Stimulated activated naive CD8-positive, alpha-beta T cell treated with anti-CD3 and anti-CD28 coated beads, Interleukin-15, amount 100 ng/mL, for 72 hours (primary cell): ENCODE measurements at regions not wholly inside any gene's neighbourhood (a gene's known extent, or its start where the extent isn't known, plus 50 kb on each side); places are given as distances from the start of the nearest gene placed in this dataset.
A peak's percentile ranks its signal among the peaks of the same experiment; 100 is the strongest.

Experiments used
- ATAC-seq: fragments of 150-1000 bp; cut with Tn5 transposase; 2 replicates; pipeline ENCODE4 v1.10.0; 2021; ENCODE audit warnings: mild to moderate bottlenecking, moderate library complexity
- DNase-seq, 2 donors: peaks; one replicate each; pipeline ENCODE4 v3.0.0; 2021 to 2022
- H3K27ac Mint-ChIP-seq, 2 donors: one replicate each; pipeline ENCODE4 v1.8.0; 2022; ENCODE audit warnings: mild to moderate bottlenecking in 2 of 2, mixed read lengths in 2 of 2, moderate library complexity in 2 of 2
- H3K27me3 Mint-ChIP-seq: one replicate; pipeline ENCODE4 v1.8.0; 2022; ENCODE audit warnings: mixed read lengths
- H3K4me1 Mint-ChIP-seq: one replicate; pipeline ENCODE4 v1.8.0; 2022; ENCODE audit warnings: mild to moderate bottlenecking, mixed read lengths
- H3K4me3 Mint-ChIP-seq, 2 donors: one replicate each; pipeline ENCODE4 v1.8.0; 2022; ENCODE audit warnings: mild to moderate bottlenecking in 2 of 2, mixed read lengths in 2 of 2, moderate library complexity in 1 of 2
- H3K9me3 Mint-ChIP-seq, 2 donors: one replicate each; pipeline ENCODE4 v1.8.0; 2022; ENCODE audit warnings: mixed read lengths in 2 of 2

DNA sequence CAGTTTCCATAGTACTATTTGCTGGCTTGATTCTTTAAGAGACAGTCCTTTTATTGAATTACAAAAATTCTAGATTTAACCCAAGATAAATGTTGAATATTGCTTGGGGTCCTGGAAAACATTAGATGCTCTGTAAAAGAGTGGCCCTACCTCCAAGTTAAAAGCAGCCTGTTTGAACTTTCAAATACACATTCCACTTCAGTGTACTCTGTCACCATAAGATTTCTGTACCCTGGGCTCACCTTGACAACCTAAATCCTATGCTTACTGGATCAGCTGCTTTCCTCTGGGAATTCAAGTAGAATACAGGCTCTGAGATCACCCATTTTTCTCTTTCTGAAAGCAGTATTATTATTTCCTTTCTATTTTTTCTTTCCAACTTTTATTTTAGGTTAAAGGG is 107.7 kb upstream of the DCN start:
- peaks cover 6 to 8% of the 10 kb centered on the region in 2 donors for H3K9me3 Mint-ChIP-seq
- peaks cover 12% of the 10 kb centered on the region for H3K27me3 Mint-ChIP-seq
- H3K4me1 Mint-ChIP-seq: no peaks in the 10 kb centered on the region
- no peak overlapping the region for H3K4me3 Mint-ChIP-seq
- DNase-seq: no peak
- ATAC-seq: no peak
- H3K27ac Mint-ChIP-seq: no peak overlapping the region

DNA sequence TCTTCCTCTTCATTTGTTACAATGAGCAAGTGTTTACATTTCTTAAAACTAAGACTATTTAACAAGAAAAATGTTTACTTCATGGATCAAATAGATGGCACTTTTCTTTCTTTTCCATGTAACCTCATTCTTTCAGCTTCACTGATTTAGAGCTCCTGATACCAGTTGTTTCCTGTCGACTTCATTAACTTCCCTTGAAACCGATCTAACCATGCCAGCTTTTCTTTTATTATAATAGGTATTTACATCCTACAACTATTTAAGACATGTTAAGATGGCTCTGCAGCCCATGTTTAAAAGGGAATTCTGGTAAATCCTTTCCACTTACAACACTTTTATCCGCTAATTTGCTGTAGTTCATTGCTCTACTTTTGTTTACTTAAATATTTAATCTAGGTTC is 107.3 kb upstream of the DCN start:
- Mint-ChIP-seq H3K27me3 (peaks cover 12% of the 10 kb centered on the region), H3K4me1 (no peaks in the 10 kb centered on the region), H3K4me3 (no peak overlapping the region), H3K9me3 (peaks cover 2 to 3% of the 10 kb centered on the region in 2 donors), H3K27ac (peak overlapping the region in 1 of 2 donors; percentile 52)
- DNase-seq (no peak), ATAC-seq (no peak)

DNA sequence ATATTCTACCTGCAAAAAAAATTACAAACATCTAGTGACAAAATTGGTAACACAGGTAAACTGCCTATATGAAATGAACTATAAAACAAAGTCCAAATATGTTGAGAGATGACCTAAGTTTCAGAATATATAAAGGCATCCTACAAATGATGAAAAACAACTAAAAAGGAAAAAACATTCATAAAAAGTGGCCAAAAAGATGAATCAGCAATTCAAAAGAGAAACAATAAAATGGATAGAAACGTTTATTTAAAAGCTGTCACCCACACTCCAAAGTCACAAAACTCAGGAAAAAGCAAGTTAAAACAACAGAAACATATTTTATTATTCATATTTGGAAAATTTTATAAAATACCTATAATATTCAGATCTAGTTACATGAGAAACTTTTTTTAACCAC is 106.5 kb upstream of the DCN start:
- Mint-ChIP-seq H3K27me3 (peaks cover 12% of the 10 kb centered on the region), H3K4me3 (no peak overlapping the region), H3K4me1 (no peaks in the 10 kb centered on the region), H3K27ac (no peak overlapping the region), H3K9me3 (no peaks in the 10 kb centered on the region)
- ATAC-seq: no peak
- DNase-seq: no peak

- Mint-ChIP-seq H3K4me3 (no peak overlapping the region), H3K27ac (no peak overlapping the region), H3K9me3 (no peaks in the 10 kb centered on the region), H3K27me3 (peaks cover under 1% of the 10 kb centered on the region), H3K4me1 (no peaks in the 10 kb centered on the region)
- DNase-seq (no peak), ATAC-seq (no peak)
Measured at GRCh38 chr12:91287753-91288152, 105.1 kb upstream of the DCN start.

DNA sequence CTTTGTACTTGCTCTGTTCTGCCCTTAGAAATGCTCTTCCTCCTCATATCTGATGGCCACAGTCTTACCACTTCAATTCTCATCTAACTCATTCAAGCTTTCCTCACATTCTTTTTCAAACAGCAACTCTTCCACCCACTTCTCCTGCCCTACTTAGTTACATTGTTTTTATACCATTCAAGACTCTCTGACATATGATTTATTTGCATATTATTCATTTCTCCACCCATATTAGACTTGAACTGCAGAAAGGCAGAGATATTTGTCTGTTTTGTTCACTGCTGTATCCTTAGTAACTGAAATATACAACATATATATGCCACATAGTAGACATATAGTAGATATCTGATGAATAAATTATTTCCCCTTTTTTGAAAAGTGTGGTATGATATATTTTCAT is 95.5 kb upstream of the DCN start:
- no peak for DNase-seq
- H3K4me3 Mint-ChIP-seq: no peak overlapping the region
- no peaks in the 10 kb centered on the region for H3K9me3 Mint-ChIP-seq
- H3K4me1 Mint-ChIP-seq: no peaks in the 10 kb centered on the region
- H3K27me3 Mint-ChIP-seq: peaks cover 15% of the 10 kb centered on the region
- no peak for ATAC-seq
- no peak overlapping the region for H3K27ac Mint-ChIP-seq

GRCh38 chr12:91276509-91276908 is 93.9 kb upstream of the DCN start:
- Mint-ChIP-seq H3K9me3 (no peaks in the 10 kb centered on the region), H3K27me3 (peaks cover 15% of the 10 kb centered on the region), H3K27ac (no peak overlapping the region), H3K4me3 (no peak overlapping the region), H3K4me1 (no peaks in the 10 kb centered on the region)
- DNase-seq (no peak), ATAC-seq (no peak)

GRCh38 chr12:91275321-91275720 is 92.7 kb upstream of the DCN start:
- no peak for ATAC-seq
- Mint-ChIP-seq H3K4me1 (no peaks in the 10 kb centered on the region), H3K27ac (no peak overlapping the region), H3K4me3 (no peak overlapping the region), H3K9me3 (no peaks in the 10 kb centered on the region), H3K27me3 (peaks cover 15% of the 10 kb centered on the region)
- DNase-seq: no peak

DNA sequence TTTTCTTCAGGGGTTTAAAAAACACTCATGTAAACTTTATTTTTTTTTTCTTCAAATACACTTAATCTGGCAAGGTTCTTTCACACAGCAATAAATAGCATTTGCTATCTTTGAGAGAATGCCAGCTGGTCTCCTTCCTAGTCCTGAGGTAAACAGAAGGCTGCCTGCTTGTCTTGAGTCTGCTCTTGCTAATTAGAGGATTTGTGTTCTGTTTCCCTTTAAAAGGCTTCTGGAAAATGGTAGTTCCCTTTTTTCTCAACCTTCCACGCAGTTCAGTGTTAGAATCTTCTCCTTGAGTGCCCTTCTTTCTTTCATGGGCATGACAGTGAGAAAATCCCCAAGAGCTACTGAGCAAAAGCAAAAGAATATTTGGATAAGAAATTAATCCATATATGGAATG is 92.3 kb upstream of the DCN start:
- H3K4me1 Mint-ChIP-seq: no peaks in the 10 kb centered on the region
- H3K27ac Mint-ChIP-seq: no peak overlapping the region
- peaks cover 15% of the 10 kb centered on the region for H3K27me3 Mint-ChIP-seq
- H3K9me3 Mint-ChIP-seq: no peaks in the 10 kb centered on the region
- DNase-seq (no peak), ATAC-seq (no peak)
- H3K4me3 Mint-ChIP-seq: no peak overlapping the region

DNA sequence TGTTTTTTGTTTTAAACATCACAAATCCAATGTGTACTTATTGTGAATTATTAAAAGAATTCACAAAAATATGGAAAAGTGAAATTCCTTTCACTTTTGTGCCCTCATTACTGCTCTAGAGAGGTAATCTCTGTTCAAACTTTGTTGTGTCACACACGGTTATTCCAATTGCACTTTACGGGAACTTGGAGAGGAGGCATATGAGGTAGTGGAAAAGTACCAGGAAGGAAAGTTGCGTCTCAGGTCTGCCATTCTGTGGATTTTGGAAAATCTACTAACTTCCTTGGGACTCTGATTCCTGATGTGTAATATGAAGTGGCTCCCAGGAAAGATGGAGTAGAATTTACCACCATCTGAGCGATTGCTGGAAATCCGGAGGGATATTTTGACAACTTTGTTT is 90.9 kb upstream of the DCN start:
- no peaks in the 10 kb centered on the region for H3K9me3 Mint-ChIP-seq
- no peak overlapping the region for H3K27ac Mint-ChIP-seq
- ATAC-seq: no peak
- H3K27me3 Mint-ChIP-seq: peaks cover 15% of the 10 kb centered on the region
- no peak for DNase-seq
- no peaks in the 10 kb centered on the region for H3K4me1 Mint-ChIP-seq
- H3K4me3 Mint-ChIP-seq: no peak overlapping the region

GRCh38 chr12:91272461-91273063 is 89.9 kb upstream of the DCN start:
- no peaks in the 10 kb centered on the region for H3K9me3 Mint-ChIP-seq
- H3K4me1 Mint-ChIP-seq: no peaks in the 10 kb centered on the region
- ATAC-seq: no peak
- H3K27me3 Mint-ChIP-seq: peaks cover 8% of the 10 kb centered on the region
- no peak overlapping the region for H3K27ac Mint-ChIP-seq
- no peak overlapping the region for H3K4me3 Mint-ChIP-seq
- DNase-seq: no peak

GRCh38 chr12:91271185-91271584 is 88.6 kb upstream of the DCN start:
- H3K27ac Mint-ChIP-seq: no peak overlapping the region
- ATAC-seq (no peak), DNase-seq (no peak)
- H3K9me3 Mint-ChIP-seq: no peaks in the 10 kb centered on the region
- H3K27me3 Mint-ChIP-seq: no peaks in the 10 kb centered on the region
- no peaks in the 10 kb centered on the region for H3K4me1 Mint-ChIP-seq
- H3K4me3 Mint-ChIP-seq: no peak overlapping the region

DNA sequence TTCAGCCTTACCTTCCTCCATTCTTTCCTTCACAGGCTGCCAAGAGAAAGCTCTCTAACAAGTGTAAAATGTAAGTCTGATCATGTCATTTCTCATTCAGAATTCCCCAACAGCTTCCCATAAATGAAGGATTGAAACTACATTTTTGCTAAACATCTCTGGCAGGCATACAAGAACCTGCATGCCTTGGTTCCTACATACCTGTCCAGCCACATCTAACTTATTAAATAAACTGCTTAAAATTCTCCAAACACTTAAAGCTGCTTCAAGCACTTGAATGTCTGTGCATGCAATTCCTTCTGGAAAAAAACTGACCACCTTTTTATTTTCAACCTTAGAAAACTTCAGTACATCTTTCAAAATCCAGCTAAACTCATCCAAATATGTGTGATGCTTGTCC is 84.4 kb upstream of the DCN start:
- no peak overlapping the region for H3K27ac Mint-ChIP-seq
- H3K4me1 Mint-ChIP-seq: no peaks in the 10 kb centered on the region

DNA sequence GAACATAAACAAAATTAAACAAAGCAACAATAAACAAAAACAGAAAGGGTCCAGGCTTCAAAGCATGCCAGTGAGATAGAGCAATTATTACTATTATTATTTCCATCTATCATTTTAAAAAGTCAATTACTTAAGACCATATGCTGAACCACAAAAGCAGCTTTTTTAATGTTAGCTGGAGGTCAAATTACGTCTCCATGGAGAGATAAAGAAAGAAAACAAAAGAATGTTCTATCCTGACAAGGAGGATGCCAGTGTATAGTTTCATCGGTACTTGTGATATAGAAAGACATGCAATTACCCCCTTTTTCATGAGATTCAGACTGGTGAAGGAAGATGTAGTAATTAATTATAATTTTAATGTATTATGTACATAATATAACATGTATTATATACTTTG is 81.6 kb upstream of the DCN start:
- Mint-ChIP-seq H3K27me3 (no peaks in the 10 kb centered on the region), H3K27ac (no peak overlapping the region), H3K4me1 (no peaks in the 10 kb centered on the region), H3K4me3 (no peak overlapping the region), H3K9me3 (no peaks in the 10 kb centered on the region)
- DNase-seq (no peak), ATAC-seq (no peak)

More for the DNA sequence above, 84.4 kb upstream of the DCN start:
- Mint-ChIP-seq H3K27me3 (no peaks in the 10 kb centered on the region), H3K4me3 (no peak overlapping the region), H3K9me3 (no peaks in the 10 kb centered on the region)
- DNase-seq (no peak), ATAC-seq (no peak)

GRCh38 chr12:91261820-91262676 is 79.4 kb upstream of the DCN start:
- no peak for DNase-seq
- Mint-ChIP-seq H3K9me3 (no peaks in the 10 kb centered on the region), H3K4me3 (no peak overlapping the region), H3K27me3 (peaks cover 9% of the 10 kb centered on the region), H3K4me1 (no peaks in the 10 kb centered on the region), H3K27ac (no peak overlapping the region)
- no peak for ATAC-seq

DNA sequence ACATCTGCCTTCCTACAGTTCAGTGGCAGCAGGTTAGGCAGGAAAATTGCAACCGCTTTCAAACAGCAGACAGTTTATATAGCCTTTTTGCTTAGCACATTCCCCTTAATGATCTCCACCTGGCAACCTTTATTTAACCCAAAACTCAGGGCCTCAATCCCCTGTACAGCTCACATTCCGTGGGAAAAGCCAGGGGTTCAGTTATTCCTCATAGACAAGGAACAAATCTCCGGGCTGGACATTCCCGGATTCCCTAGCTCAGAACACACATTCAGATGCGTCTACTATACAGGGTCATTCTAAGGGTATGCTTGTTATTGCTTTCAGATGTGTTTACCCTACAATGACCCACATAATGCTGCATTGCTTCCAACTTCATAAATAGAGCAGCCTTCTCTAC is 73.8 kb upstream of the DCN start:
- Mint-ChIP-seq H3K27ac (no peak overlapping the region), H3K9me3 (no peaks in the 10 kb centered on the region)

DNA sequence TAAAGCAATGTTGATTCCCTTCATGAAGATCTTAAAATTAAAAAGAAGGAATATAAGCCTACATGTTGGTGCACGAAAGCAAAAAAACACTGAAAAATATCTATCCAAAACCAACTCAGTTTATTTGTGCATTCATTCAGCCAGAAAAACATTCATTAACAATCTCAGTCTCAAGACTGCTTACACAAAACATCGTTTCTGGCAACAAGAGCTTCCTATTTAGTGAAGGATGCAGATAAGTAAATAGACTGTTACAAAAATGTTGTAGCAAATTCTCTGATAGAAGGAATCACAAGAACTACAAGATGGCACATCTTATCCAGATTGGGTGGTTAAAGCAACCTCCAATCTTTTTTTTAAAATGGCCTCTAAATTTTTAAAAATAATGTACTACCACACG is 69.7 kb upstream of the DCN start:
- peaks cover 2% of the 10 kb centered on the region for H3K27me3 Mint-ChIP-seq
- DNase-seq: no peak

More for the DNA sequence above, 73.8 kb upstream of the DCN start:
- Mint-ChIP-seq H3K4me3 (no peak overlapping the region), H3K27me3 (peaks cover 9% of the 10 kb centered on the region), H3K4me1 (no peaks in the 10 kb centered on the region)
- DNase-seq: no peak
- ATAC-seq: no peak

DNA sequence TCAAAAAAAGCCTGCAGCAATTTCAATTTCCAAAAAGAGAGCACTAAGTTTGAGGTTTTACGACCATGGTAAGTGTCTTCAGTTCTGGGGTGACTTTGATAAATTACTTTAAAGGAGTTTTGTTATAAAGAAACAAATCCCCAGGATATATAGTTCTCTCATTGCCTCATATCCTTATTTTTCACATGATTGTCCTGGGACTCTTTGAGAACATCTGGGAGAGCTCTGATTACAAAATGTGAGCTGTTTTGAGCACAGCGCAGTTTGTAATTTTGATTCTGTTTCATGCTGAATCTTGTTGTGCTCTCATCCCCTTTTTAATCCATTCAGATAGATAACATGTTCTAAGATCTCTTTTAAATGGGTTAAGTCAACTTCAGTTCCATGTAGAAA is 67.7 kb upstream of the DCN start:
- H3K4me3 Mint-ChIP-seq: no peak overlapping the region
- no peaks in the 10 kb centered on the region for H3K9me3 Mint-ChIP-seq
- H3K27ac Mint-ChIP-seq: no peak overlapping the region
- no peaks in the 10 kb centered on the region for H3K27me3 Mint-ChIP-seq
- ATAC-seq (no peak), DNase-seq (no peak)
- no peaks in the 10 kb centered on the region for H3K4me1 Mint-ChIP-seq

More for the DNA sequence above, 69.7 kb upstream of the DCN start:
- Mint-ChIP-seq H3K4me3 (no peak overlapping the region), H3K4me1 (no peaks in the 10 kb centered on the region), H3K9me3 (no peaks in the 10 kb centered on the region), H3K27ac (no peak overlapping the region)
- ATAC-seq: no peak
